ENCODE measurements at regions not wholly inside any gene's neighbourhood (a gene's known extent, or its start where the extent isn't known, plus 50 kb on each side); places are given as distances from the start of the nearest gene placed in this dataset.
"Not testable (repeated sequence)": the region's sequence is repeated elsewhere in the genome, so short reads cannot be mapped to it uniquely, and the experiment has no call there.

GRCh38 chr16:50497592-50497991 lies 50.6 kb upstream of the NKD1 start:
- DNase-seq = no peak

- DNase-seq = no peak
These were observed 51.2 kb upstream of the NKD1 start for GRCh38 chr16:50496990-50497389.

GRCh38 chr16:50495673-50496072 lies 52.5 kb upstream of the NKD1 start:
- DNase-seq = no peak

- no peak for DNase-seq
These were observed 53.4 kb upstream of the NKD1 start for GRCh38 chr16:50494501-50495491.

GRCh38 chr16:50491516-50491915 lies 56.7 kb upstream of the NKD1 start:
- no peak for DNase-seq

- no peak for DNase-seq
These were observed 57.4 kb upstream of the NKD1 start for GRCh38 chr16:50490828-50491227.

GRCh38 chr16:50489182-50489581 lies 59.0 kb upstream of the NKD1 start:
- no peak for DNase-seq

- DNase-seq = no peak
These were observed 60.7 kb upstream of the NKD1 start for GRCh38 chr16:50487528-50487927.

GRCh38 chr16:50486162-50486561 lies 62.0 kb upstream of the NKD1 start:
- not testable (repeated sequence) for DNase-seq

- no peak for DNase-seq
These were observed 63.0 kb upstream of the NKD1 start for GRCh38 chr16:50485232-50485631.

GRCh38 chr16:50482271-50482670 lies 65.9 kb upstream of the NKD1 start:
- no peak for DNase-seq

GRCh38 chr16:50480206-50480605 lies 68.0 kb upstream of the NKD1 start:
- no peak for DNase-seq

GRCh38 chr16:50479771-50480170 lies 68.4 kb upstream of the NKD1 start:
- no peak for DNase-seq

GRCh38 chr16:50478773-50479149 lies 69.4 kb upstream of the NKD1 start:
- DNase-seq = no peak

- no peak for DNase-seq
These were observed 70.0 kb upstream of the NKD1 start for GRCh38 chr16:50478075-50478772.

- DNase-seq = no peak
These were observed 71.5 kb upstream of the NKD1 start for GRCh38 chr16:50476486-50477255.

GRCh38 chr16:50475170-50475569 lies 73.0 kb upstream of the NKD1 start:
- no peak for DNase-seq

GRCh38 chr16:50474138-50474537 lies 74.1 kb upstream of the NKD1 start:
- DNase-seq = peak; percentile 30

GRCh38 chr16:50473356-50473945 lies 74.7 kb upstream of the NKD1 start:
- DNase-seq = peak; percentile 15

- DNase-seq = no peak
These were observed 75.7 kb upstream of the NKD1 start for GRCh38 chr16:50472472-50472871.

GRCh38 chr16:50470687-50471086 lies 77.5 kb upstream of the NKD1 start:
- no peak for DNase-seq

- no peak for DNase-seq
These were observed 78.4 kb upstream of the NKD1 start for GRCh38 chr16:50469744-50470321.
